ENCODE measurements at regions not wholly inside any gene's neighbourhood (a gene's known extent, or its start where the extent isn't known, plus 50 kb on each side); places are given as distances from the start of the nearest gene placed in this dataset.

GRCh38 chr14:79920180-79920692, 291.1 kb downstream of the DIO2 start:
- Histone ChIP-seq H3K4me2 (ENCODE audit: low read length) (no peak overlapping the region), H3K9me3 (ENCODE audit: control insufficient read depth in 1 of 2, insufficient read depth in 1 of 2, low read depth in 1 of 2, low read length in 2 of 2) (peaks cover 0 to 23% of the 10 kb centered on the region in 2 experiments; a peak in 2 of 4 replicates), H3K27me3 (ENCODE audit: insufficient read depth, low read length) (no peaks in the 10 kb centered on the region), H3K9me2 (ENCODE audit: insufficient read depth) (no peaks in the 10 kb centered on the region), H3K9ac (ENCODE audit: low read length) (no peak overlapping the region), H3K4me3 (replicated peaks in 1 of 2; ENCODE audit: low read depth in 1 of 2, low read length in 2 of 2) (no peak overlapping the region), H3K4me1 (ENCODE audit: control insufficient read depth in 1 of 2, insufficient read depth in 2 of 2, low read length in 2 of 2) (no peaks in the 10 kb centered on the region), H3K27ac (ENCODE audit: low read depth, low read length) (no peak overlapping the region), H4K20me1 (ENCODE audit: insufficient read depth) (no peaks in the 10 kb centered on the region), H3K79me2 (ENCODE audit: insufficient read depth, low read length) (no peaks in the 10 kb centered on the region), H2AFZ (ENCODE audit: low read depth, low read length, poor library complexity, severe bottlenecking) (no peak overlapping the region), H3K36me3 (ENCODE audit: control insufficient read depth in 1 of 2, insufficient read depth in 2 of 2, low read length in 2 of 2) (no peaks in the 10 kb centered on the region)
- POLR2A ChIA-PET = no interaction called here
- RAD21 ChIA-PET (ENCODE audit: low non-redundant PET in 1 of 2, low total read pairs in 2 of 2, uncharacterized antibody in 2 of 2, unreplicated experiment in 2 of 2) = no interaction called here
- TF ChIP-seq RAD21 (IDR thresholded peaks at IDR 0.05; ENCODE audit: low read depth) (no peak), FOSL1 (IDR thresholded peaks at IDR 0.05; ENCODE audit: low read depth) (no peak), EZH2phosphoT487 (IDR thresholded peaks at IDR 0.05; ENCODE audit: borderline replicate concordance) (no peak), REST (IDR thresholded peaks at IDR 0.05; ENCODE audit: low read depth) (no peak), POLR2A (IDR thresholded peaks at IDR 0.05; ENCODE audit: borderline replicate concordance, extremely low read depth, insufficient read depth, insufficient read length) (no peak), SP1 (IDR thresholded peaks at IDR 0.05; ENCODE audit: low read depth) (no peak), EZH2 (IDR thresholded peaks at IDR 0.05) (no peak), ZFX (IDR thresholded peaks at IDR 0.05) (no peak), ZBTB33 (IDR thresholded peaks at IDR 0.05; ENCODE audit: extremely low read depth, insufficient replicate concordance, low read length) (no peak), MAX (IDR thresholded peaks at IDR 0.05) (no peak), ZNF274 (IDR thresholded peaks at IDR 0.05; ENCODE audit: low read depth, low read length) (no peak), EGR1 (IDR thresholded peaks at IDR 0.05; ENCODE audit: low read depth) (no peak)
- CTCF ChIA-PET = no interaction called here
- no peak for ATAC-seq
- no TSS peak for BruUV-seq (replicated peaks)
- intact Hi-C loops (cut with micrococcal nuclease) = no loop called here
- no peak for DNase-seq (ENCODE audit: low read depth, low spot score)

Measured in HCT116 (cell line).